Activated T-helper 17 cell treated with anti-CD3 and anti-CD28 coated beads, Interleukin-2, amount 50 U/mL, for 72 hours (primary cell): ENCODE measurements at regions not wholly inside any gene's neighbourhood (a gene's known extent, or its start where the extent isn't known, plus 50 kb on each side); places are given as distances from the start of the nearest gene placed in this dataset.
A peak's percentile ranks its signal among the peaks of the same experiment; 100 is the strongest.
"Not testable (repeated sequence)": the region's sequence is repeated elsewhere in the genome, so short reads cannot be mapped to it uniquely, and the experiment has no call there.

Source experiments
- ATAC-seq: fragments of 150-1000 bp; cut with Tn5 transposase; replicated peaks from 2 replicates; pipeline ENCODE4 v1.10.0; 2021; ENCODE audit warnings: mild to moderate bottlenecking, moderate library complexity
- H3K27ac Mint-ChIP-seq: one replicate; pipeline ENCODE4 v1.8.0; 2022; ENCODE audit warnings: mixed read lengths
- H3K27me3 Mint-ChIP-seq: one replicate; pipeline ENCODE4 v1.8.0; 2022; ENCODE audit warnings: mixed read lengths
- H3K36me3 Mint-ChIP-seq: one replicate; pipeline ENCODE4 v1.8.0; 2022; ENCODE audit warnings: low read depth, mild to moderate bottlenecking, mixed read lengths
- H3K4me1 Mint-ChIP-seq: one replicate; pipeline ENCODE4 v1.8.0; 2022; ENCODE audit warnings: mixed read lengths
- H3K4me3 Mint-ChIP-seq: one replicate; pipeline ENCODE4 v1.8.0; 2022; ENCODE audit warnings: mild to moderate bottlenecking, mixed read lengths
- H3K9me3 Mint-ChIP-seq: one replicate; pipeline ENCODE4 v1.8.0; 2022; ENCODE audit warnings: mixed read lengths

GRCh38 chr14:86065407-86065806 lies 535.5 kb downstream of the FLRT2 start:
- no peak overlapping the region for H3K4me3 Mint-ChIP-seq
- H3K27ac Mint-ChIP-seq, result no peak overlapping the region
- no peaks in the 10 kb centered on the region for H3K27me3 Mint-ChIP-seq
- H3K36me3 Mint-ChIP-seq, result no peaks in the 10 kb centered on the region
- no peak for ATAC-seq
- H3K9me3 Mint-ChIP-seq, result no peaks in the 10 kb centered on the region
- no peaks in the 10 kb centered on the region for H3K4me1 Mint-ChIP-seq

DNA sequence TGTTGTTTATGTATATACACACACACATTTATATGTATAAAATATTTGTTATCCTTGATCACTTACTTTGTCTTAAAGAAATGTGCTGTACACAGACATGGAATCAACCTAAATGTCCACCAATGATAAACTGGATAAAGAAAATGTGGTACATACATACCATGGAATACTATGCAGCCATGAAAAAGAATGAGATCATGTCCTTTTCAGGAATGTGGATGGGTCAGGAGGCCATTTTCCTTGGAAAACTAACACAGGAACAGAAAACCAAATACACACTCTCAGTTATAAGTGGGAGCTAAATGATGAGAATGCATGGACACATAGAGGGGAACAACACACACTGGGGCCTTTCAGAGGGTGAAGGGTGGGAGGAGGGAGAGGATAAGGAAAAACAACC lies 534.7 kb downstream of the FLRT2 start:
- H3K27ac Mint-ChIP-seq, H3K9me3 Mint-ChIP-seq, H3K4me3 Mint-ChIP-seq: not testable (repeated sequence)

DNA sequence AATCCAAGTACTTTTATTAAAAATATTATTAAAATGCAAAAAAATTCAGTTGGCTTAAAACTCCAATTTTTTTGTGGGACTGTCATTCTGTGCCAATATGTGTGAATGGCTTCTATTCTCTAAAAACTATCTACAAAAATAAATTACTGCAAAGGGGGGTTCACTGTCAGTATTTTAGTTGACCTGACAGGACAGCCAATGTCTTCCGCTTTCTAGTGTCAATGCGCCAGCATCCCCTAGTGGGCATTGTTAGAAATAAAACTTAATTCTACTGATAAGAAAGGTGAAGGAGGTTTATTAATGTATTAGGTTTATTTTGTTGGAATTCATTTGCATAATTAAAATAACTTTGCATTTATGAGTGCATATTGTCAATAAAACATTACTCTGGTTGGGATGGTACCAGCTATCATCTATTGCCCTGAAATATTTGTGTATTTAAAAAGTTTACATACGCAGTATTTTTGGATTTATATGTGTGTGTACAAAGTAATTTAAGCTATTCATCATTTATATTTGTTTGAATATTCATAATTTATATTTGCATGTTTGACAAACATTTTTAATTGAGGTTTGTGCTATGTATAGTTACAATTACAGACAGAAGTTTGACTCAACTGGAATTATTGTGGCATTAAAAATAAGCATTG lies 527.2 kb downstream of the FLRT2 start:
- H3K4me1 Mint-ChIP-seq, result peaks cover 7% of the 10 kb centered on the region
- no peak overlapping the region for H3K4me3 Mint-ChIP-seq
- no peaks in the 10 kb centered on the region for H3K36me3 Mint-ChIP-seq
- no peak for ATAC-seq
- no peaks in the 10 kb centered on the region for H3K9me3 Mint-ChIP-seq
- no peaks in the 10 kb centered on the region for H3K27me3 Mint-ChIP-seq
- H3K27ac Mint-ChIP-seq, result no peak overlapping the region

More for the DNA sequence above, 534.7 kb downstream of the FLRT2 start:
- ATAC-seq, H3K27me3 Mint-ChIP-seq, H3K4me1 Mint-ChIP-seq, H3K36me3 Mint-ChIP-seq: not testable (repeated sequence)

DNA sequence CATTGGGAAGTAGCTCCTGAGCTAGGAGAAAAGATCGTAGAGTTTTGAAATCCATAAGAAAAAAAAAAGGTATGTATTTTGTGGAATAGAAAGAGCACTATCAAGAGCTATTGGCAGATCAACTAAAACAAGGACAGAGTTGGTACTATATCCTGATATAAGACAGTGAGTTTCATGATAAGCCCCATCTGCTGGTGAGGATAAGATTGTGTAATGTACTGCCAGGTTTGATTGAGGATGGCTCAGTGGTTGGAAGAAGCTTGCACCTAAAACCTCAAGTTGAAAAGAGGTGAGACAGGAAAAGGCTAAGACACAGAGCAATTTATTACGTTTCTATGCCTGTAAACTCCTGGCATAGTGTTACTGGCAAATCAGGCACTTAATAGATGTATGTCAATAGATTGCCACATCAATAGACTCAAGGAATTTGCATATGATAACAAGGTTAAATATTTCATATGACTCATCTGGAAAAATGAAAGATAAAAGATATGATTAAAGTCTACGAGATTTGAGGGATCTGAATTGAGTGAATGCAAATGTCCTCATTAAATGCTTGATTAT lies 525.6 kb downstream of the FLRT2 start:
- Mint-ChIP-seq H3K27ac (no peak overlapping the region), H3K27me3 (no peaks in the 10 kb centered on the region), H3K4me1 (peaks cover 7% of the 10 kb centered on the region), H3K36me3 (no peaks in the 10 kb centered on the region), H3K9me3 (no peaks in the 10 kb centered on the region), H3K4me3 (no peak overlapping the region)
- no peak for ATAC-seq

DNA sequence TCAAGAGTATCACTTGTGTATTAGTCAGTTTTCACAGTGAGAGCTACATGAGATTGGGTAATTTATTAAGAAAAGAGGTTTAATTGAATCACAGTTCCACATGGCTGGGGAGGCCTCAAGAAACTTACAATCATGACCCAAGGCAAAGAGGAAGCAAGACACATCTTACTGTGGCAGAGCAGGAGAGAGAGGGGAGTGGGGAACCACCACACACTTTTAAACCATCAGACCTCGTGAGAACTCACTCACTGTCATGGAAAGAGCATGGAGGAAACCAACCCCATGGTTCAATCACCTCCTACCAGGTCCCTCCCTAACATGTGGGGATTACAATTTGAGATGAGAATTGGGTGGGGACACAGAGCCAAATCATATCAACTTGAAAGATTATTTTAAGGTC lies 522.9 kb downstream of the FLRT2 start:
- Mint-ChIP-seq H3K27ac (no peak overlapping the region), H3K36me3 (no peaks in the 10 kb centered on the region), H3K4me3 (no peak overlapping the region), H3K4me1 (peaks cover 7% of the 10 kb centered on the region), H3K27me3 (no peaks in the 10 kb centered on the region), H3K9me3 (no peaks in the 10 kb centered on the region)
- ATAC-seq, result no peak

- Mint-ChIP-seq H3K27ac (no peak overlapping the region), H3K4me1 (peaks cover 7% of the 10 kb centered on the region)
- no peak for ATAC-seq
These were observed 520.8 kb downstream of the FLRT2 start for GRCh38 chr14:86050757-86051156.

GRCh38 chr14:86050072-86050683 lies 520.2 kb downstream of the FLRT2 start:
- peaks cover 1% of the 10 kb centered on the region for H3K4me1 Mint-ChIP-seq
- peaks cover 5% of the 10 kb centered on the region for H3K9me3 Mint-ChIP-seq
- H3K27ac Mint-ChIP-seq, result no peak overlapping the region
- no peak overlapping the region for H3K4me3 Mint-ChIP-seq
- H3K36me3 Mint-ChIP-seq, result no peaks in the 10 kb centered on the region
- H3K27me3 Mint-ChIP-seq, result no peaks in the 10 kb centered on the region
- peak; percentile 35 for ATAC-seq

More at GRCh38 chr14:86050757-86051156, 520.8 kb downstream of the FLRT2 start:
- no peaks in the 10 kb centered on the region for H3K36me3 Mint-ChIP-seq
- H3K27me3 Mint-ChIP-seq, result no peaks in the 10 kb centered on the region
- peaks cover 5% of the 10 kb centered on the region for H3K9me3 Mint-ChIP-seq
- H3K4me3 Mint-ChIP-seq, result no peak overlapping the region

- no peak for ATAC-seq
- Mint-ChIP-seq H3K9me3 (no peaks in the 10 kb centered on the region), H3K4me3 (no peak overlapping the region), H3K36me3 (no peaks in the 10 kb centered on the region), H3K27me3 (no peaks in the 10 kb centered on the region), H3K27ac (no peak overlapping the region), H3K4me1 (no peaks in the 10 kb centered on the region)
These were observed 509.2 kb downstream of the FLRT2 start for GRCh38 chr14:86039176-86039575.

DNA sequence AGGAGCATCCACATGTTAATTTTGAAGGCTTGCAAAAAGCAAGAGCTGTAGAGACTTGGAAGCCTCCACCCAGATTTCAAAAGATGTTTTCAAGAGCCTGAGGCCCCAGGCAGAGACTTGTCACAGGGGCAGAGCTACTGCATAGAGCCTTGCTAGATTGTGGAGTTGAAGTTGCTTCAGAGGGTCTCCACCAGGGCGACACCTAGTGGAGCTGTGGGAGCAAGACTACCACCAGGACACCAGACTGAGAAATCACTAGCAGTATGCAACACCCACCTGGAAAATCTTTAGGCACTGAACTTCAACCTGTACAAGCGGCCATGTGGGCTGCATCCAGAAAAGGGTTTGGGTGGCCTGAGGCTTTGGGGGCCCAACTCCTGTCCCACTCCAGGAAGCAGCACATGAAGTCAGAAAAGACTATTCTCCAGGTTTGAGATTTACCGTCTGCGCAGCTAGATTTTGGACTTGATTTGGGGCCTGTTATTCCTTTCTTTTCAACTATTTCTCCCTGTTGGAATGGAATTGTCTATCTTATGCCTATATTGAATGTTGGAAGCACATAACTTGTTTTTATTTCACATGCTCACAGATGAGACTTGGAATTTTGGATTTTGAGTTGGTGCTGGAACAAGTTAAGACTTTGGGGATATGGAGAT lies 508.6 kb downstream of the FLRT2 start:
- Mint-ChIP-seq H3K4me3 (no peak overlapping the region), H3K36me3 (no peaks in the 10 kb centered on the region), H3K9me3 (no peaks in the 10 kb centered on the region), H3K4me1 (no peaks in the 10 kb centered on the region), H3K27me3 (no peaks in the 10 kb centered on the region), H3K27ac (no peak overlapping the region)
- peak; percentile 58 for ATAC-seq

DNA sequence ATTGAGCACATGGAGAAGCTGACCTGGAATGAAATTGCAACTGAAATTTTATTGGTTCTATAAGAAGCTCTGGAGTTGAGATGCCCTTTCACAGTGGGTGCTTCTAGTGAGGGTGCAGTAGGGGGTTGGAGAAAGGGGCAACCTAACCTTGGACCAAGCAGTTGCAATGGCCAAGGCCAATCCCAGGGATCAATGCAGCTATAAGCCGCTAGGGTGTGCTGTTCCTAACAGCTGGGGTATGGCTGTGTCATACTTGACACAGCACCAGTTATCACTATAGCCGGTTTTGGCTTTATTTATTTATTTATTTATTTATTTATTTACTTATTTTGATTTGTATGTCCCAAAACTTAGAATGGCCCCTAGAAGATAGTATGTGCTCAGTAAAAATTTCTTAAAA lies 505.9 kb downstream of the FLRT2 start:
- no peaks in the 10 kb centered on the region for H3K9me3 Mint-ChIP-seq
- H3K27me3 Mint-ChIP-seq, result no peaks in the 10 kb centered on the region
- peak; percentile 66 for ATAC-seq
- H3K4me3 Mint-ChIP-seq, result no peak overlapping the region
- H3K27ac Mint-ChIP-seq, result no peak overlapping the region
- no peaks in the 10 kb centered on the region for H3K36me3 Mint-ChIP-seq
- H3K4me1 Mint-ChIP-seq, result no peaks in the 10 kb centered on the region

GRCh38 chr14:86027990-86028389 lies 498.0 kb downstream of the FLRT2 start:
- H3K4me1 Mint-ChIP-seq, result no peaks in the 10 kb centered on the region
- no peak overlapping the region for H3K27ac Mint-ChIP-seq
- peaks cover 17% of the 10 kb centered on the region for H3K9me3 Mint-ChIP-seq
- no peaks in the 10 kb centered on the region for H3K36me3 Mint-ChIP-seq
- no peak overlapping the region for H3K4me3 Mint-ChIP-seq
- ATAC-seq, result no peak
- H3K27me3 Mint-ChIP-seq, result no peaks in the 10 kb centered on the region

DNA sequence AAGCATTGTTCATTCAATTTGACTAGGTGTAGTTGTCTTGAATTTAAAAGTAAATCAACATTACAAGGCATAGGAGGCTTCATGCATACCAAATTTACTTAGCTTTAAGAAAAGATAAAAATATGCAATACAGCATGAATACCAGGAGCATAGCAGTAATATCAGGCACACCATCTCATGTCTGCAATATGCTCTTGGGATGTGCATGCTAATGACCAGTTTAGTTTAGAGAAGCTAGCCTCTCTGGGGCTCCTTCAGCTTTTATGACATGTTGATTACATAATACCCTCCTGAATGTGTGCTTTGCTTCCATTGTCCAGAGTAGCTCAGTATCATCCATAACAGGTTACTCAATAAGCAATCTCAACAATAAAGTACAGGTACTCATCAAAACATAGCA lies 497.2 kb downstream of the FLRT2 start:
- H3K27ac Mint-ChIP-seq, result no peak overlapping the region
- ATAC-seq, result no peak
- H3K27me3 Mint-ChIP-seq, result no peaks in the 10 kb centered on the region
- no peak overlapping the region for H3K4me3 Mint-ChIP-seq
- peaks cover 17% of the 10 kb centered on the region for H3K9me3 Mint-ChIP-seq
- H3K36me3 Mint-ChIP-seq, result no peaks in the 10 kb centered on the region
- no peaks in the 10 kb centered on the region for H3K4me1 Mint-ChIP-seq

DNA sequence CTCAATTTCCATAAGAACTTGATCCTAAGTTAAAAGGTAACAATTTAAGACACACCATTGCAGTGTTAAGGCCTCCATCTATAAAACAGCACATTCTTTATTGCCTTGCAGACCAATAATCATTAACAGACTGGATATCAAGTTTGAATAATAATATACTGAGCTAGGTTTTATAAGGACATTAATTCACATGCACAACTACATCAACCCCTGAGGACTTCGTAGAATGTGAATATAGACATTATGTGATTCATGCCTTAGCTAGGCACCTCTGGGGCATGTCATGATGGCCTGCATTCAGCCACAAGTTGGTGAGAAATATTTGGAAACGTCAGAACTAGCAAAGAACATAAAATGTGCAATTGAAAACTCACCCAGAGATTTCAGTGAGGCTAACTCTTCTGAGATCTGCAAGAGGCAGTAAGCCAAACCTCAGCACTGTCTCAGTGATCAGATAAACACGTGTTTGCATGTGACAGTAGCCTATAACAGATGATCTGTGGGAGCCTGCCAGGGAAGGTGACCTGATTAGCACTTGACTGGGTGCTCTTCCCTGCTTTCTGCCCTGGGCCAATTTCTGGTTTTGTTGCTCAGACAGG lies 492.2 kb downstream of the FLRT2 start:
- no peak overlapping the region for H3K4me3 Mint-ChIP-seq
- no peaks in the 10 kb centered on the region for H3K36me3 Mint-ChIP-seq
- H3K27ac Mint-ChIP-seq, result no peak overlapping the region
- ATAC-seq, result no peak
- no peaks in the 10 kb centered on the region for H3K27me3 Mint-ChIP-seq
- H3K9me3 Mint-ChIP-seq, result peaks cover 10% of the 10 kb centered on the region
- no peaks in the 10 kb centered on the region for H3K4me1 Mint-ChIP-seq

GRCh38 chr14:86020841-86021240 lies 490.9 kb downstream of the FLRT2 start:
- H3K27ac Mint-ChIP-seq, result no peak overlapping the region
- ATAC-seq, result no peak
- no peaks in the 10 kb centered on the region for H3K36me3 Mint-ChIP-seq
- no peaks in the 10 kb centered on the region for H3K27me3 Mint-ChIP-seq
- peaks cover 7% of the 10 kb centered on the region for H3K9me3 Mint-ChIP-seq
- H3K4me1 Mint-ChIP-seq, result no peaks in the 10 kb centered on the region
- no peak overlapping the region for H3K4me3 Mint-ChIP-seq

- no peak for ATAC-seq
- no peaks in the 10 kb centered on the region for H3K4me1 Mint-ChIP-seq
- H3K4me3 Mint-ChIP-seq, result no peak overlapping the region
- no peaks in the 10 kb centered on the region for H3K9me3 Mint-ChIP-seq
- no peaks in the 10 kb centered on the region for H3K36me3 Mint-ChIP-seq
- H3K27ac Mint-ChIP-seq, result no peak overlapping the region
- H3K27me3 Mint-ChIP-seq, result no peaks in the 10 kb centered on the region
These were observed 486.0 kb downstream of the FLRT2 start for GRCh38 chr14:86015941-86016340.
